ENCODE measurements at regions not wholly inside any gene's neighbourhood (a gene's known extent, or its start where the extent isn't known, plus 50 kb on each side); places are given as distances from the start of the nearest gene placed in this dataset.
"Not testable (repeated sequence)": the region's sequence is repeated elsewhere in the genome, so short reads cannot be mapped to it uniquely, and the experiment has no call there.

- DNase-seq, result no peak
Observed at GRCh38 chr3:109678600-109678999, 341.3 kb upstream of the DPPA4 start.

- DNase-seq, result no peak
Observed at GRCh38 chr3:109679664-109680063, 342.3 kb upstream of the DPPA4 start.

GRCh38 chr3:109683746-109684145 is 346.4 kb upstream of the DPPA4 start:
- DNase-seq, result no peak

GRCh38 chr3:109685084-109686079 is 348.0 kb upstream of the DPPA4 start:
- peak; percentile 70 for DNase-seq

- no peak for DNase-seq
Observed at GRCh38 chr3:109687626-109688025, 350.3 kb upstream of the DPPA4 start.

GRCh38 chr3:109696932-109697331 is 359.6 kb upstream of the DPPA4 start:
- no peak for DNase-seq

- no peak for DNase-seq
Observed at GRCh38 chr3:109702252-109702651, 364.9 kb upstream of the DPPA4 start.

GRCh38 chr3:109702976-109703375 is 365.6 kb upstream of the DPPA4 start:
- DNase-seq, result no peak

- DNase-seq, result not testable (repeated sequence)
Observed at GRCh38 chr3:109705133-109705532, 367.8 kb upstream of the DPPA4 start.

- DNase-seq, result no peak
Observed at GRCh38 chr3:109707617-109708016, 370.3 kb upstream of the DPPA4 start.

GRCh38 chr3:109713288-109713687 is 375.9 kb upstream of the DPPA4 start:
- DNase-seq, result no peak

- no peak for DNase-seq
Observed at GRCh38 chr3:109715707-109716106, 378.4 kb upstream of the DPPA4 start.

GRCh38 chr3:109718850-109719249 is 381.5 kb upstream of the DPPA4 start:
- DNase-seq, result no peak

- DNase-seq, result no peak
Observed at GRCh38 chr3:109728861-109729494, 391.6 kb upstream of the DPPA4 start.

GRCh38 chr3:109731639-109732473 is 394.5 kb upstream of the DPPA4 start:
- DNase-seq, result no peak

- no peak for DNase-seq
Observed at GRCh38 chr3:109743981-109744380, 406.6 kb upstream of the DPPA4 start.

- DNase-seq, result no peak
Observed at GRCh38 chr3:109772520-109772919, 435.2 kb upstream of the DPPA4 start.

- no peak for DNase-seq
Observed at GRCh38 chr3:109774108-109774507, 436.8 kb upstream of the DPPA4 start.

GRCh38 chr3:109784285-109784684 is 446.9 kb upstream of the DPPA4 start:
- no peak for DNase-seq

GRCh38 chr3:109784852-109785631 is 447.7 kb upstream of the DPPA4 start:
- DNase-seq, result no peak

- DNase-seq, result no peak
Observed at GRCh38 chr3:109803274-109803673, 465.9 kb upstream of the DPPA4 start.

GRCh38 chr3:109804697-109805096 is 467.4 kb upstream of the DPPA4 start:
- no peak for DNase-seq

All from GOT3 (cell line).